AG09309 (cell line): ENCODE measurements at regions not wholly inside any gene's neighbourhood (a gene's known extent, or its start where the extent isn't known, plus 50 kb on each side); places are given as distances from the start of the nearest gene placed in this dataset.

ENCODE experiments used
- DNase-seq: peaks from one replicate; pipeline ENCODE4 v3.0.0-alpha.2; 2010; ENCODE audit warnings: low read depth
- H3K4me3 ChIP-seq: 2 replicates; pipeline ENCODE4 v1.5.1; 2011; ENCODE audit warnings: mild to moderate bottlenecking, low read depth, low read length, moderate library complexity; ENCODE audit not compliant: control insufficient read depth
- TF ChIP-seq, protein P1 (sequence below): IDR thresholded peaks from 2 replicates; pipeline ENCODE4 v1.5.1; 2011; ENCODE audit warnings: mild to moderate bottlenecking, low read depth, low read length, inconsistent platforms; ENCODE audit not compliant: insufficient read depth, control insufficient read depth; ENCODE audit errors: missing control alignments

DNA sequence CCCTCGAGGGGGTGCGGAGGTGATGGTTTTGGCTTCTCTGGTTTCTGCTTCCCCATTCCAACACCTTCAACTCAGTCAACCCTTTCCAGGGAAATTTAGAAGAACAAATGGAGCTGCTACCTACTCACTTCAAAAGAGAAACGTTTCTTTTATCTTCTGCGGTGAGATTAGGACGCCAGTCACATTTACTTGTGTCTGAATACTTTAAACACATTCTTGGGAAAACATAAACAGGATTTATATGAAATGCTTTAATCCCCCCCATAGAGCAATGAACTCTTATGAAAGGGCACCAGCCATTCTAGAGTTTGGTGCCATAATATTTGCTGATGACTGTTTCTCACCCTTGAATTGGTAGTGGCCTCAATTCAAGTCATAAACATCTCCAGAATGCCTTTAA is 253.2 kb upstream of the APCDD1 start:
- H3K4me3 ChIP-seq = no peak overlapping the region
- DNase-seq = no peak
- TF ChIP-seq, protein P1, sequence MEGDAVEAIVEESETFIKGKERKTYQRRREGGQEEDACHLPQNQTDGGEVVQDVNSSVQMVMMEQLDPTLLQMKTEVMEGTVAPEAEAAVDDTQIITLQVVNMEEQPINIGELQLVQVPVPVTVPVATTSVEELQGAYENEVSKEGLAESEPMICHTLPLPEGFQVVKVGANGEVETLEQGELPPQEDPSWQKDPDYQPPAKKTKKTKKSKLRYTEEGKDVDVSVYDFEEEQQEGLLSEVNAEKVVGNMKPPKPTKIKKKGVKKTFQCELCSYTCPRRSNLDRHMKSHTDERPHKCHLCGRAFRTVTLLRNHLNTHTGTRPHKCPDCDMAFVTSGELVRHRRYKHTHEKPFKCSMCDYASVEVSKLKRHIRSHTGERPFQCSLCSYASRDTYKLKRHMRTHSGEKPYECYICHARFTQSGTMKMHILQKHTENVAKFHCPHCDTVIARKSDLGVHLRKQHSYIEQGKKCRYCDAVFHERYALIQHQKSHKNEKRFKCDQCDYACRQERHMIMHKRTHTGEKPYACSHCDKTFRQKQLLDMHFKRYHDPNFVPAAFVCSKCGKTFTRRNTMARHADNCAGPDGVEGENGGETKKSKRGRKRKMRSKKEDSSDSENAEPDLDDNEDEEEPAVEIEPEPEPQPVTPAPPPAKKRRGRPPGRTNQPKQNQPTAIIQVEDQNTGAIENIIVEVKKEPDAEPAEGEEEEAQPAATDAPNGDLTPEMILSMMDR = no peak

DNA sequence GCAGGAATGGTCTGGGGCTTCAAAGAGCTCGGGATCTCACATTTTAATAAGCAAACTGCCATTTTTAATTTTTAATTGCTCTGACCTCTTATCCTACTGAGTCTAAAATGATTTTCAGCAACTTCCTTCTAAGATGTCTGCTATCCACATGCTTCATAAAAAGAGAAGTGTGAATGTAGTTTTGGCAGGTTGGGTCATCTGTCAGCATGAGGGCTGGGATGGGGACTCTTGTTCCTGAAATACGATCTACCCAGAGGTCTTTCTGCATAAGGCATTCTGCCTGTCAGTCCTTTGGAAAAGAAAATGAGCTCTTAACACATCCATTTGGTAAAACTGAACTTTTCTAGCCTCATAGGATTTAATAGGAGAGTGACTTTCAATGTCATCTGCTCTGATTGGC is 252.8 kb upstream of the APCDD1 start:
- TF ChIP-seq, protein P1 = no peak
- no peak for DNase-seq
- no peak overlapping the region for H3K4me3 ChIP-seq

DNA sequence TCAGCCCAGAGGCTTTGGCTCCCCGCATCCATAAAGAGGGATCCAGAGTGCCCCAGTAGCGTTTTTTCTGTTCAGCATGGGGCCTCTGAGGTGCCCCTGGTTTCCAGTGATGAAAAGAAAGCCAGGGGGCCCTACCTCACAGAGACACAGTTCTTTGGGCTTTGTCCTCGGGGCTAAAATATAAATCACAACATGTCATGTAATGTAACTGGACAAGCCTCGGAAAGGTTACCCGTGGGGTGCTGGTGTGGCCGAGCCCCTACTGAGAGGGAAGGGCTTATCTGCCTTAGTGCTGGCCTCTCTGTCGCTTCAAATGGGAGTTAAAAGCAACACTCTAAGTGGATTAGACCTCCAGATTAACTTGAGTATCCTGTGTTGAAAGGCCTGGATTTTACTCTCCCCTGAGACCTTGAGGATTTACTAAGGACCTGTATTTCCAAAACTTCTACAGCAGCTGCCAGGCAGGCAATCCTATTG is 251.6 kb upstream of the APCDD1 start:
- TF ChIP-seq, protein P1 = no peak
- no peak for DNase-seq

DNA sequence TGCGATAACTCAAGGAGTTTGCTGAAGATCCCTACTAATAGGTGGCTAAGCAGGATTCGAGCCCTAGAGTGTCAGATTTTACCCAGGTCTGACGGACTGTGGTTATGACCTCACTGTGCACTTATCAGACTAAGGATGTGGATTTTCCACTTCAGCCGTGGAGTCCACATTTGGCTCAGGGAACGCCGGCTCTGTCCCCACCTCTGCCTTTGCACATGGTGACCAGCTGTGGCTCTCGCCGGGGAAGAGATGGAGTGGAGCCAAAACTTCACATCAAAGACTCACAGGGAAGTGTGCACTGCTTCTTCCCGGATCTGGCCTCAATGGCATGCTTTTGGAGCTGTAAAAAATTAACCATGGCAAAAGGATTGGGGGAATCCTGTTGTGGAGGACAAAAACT is 249.3 kb upstream of the APCDD1 start:
- no peak for DNase-seq
- TF ChIP-seq, protein P1 = no peak
- no peak overlapping the region for H3K4me3 ChIP-seq

More for the DNA sequence above, 251.6 kb upstream of the APCDD1 start:
- no peak overlapping the region for H3K4me3 ChIP-seq

DNA sequence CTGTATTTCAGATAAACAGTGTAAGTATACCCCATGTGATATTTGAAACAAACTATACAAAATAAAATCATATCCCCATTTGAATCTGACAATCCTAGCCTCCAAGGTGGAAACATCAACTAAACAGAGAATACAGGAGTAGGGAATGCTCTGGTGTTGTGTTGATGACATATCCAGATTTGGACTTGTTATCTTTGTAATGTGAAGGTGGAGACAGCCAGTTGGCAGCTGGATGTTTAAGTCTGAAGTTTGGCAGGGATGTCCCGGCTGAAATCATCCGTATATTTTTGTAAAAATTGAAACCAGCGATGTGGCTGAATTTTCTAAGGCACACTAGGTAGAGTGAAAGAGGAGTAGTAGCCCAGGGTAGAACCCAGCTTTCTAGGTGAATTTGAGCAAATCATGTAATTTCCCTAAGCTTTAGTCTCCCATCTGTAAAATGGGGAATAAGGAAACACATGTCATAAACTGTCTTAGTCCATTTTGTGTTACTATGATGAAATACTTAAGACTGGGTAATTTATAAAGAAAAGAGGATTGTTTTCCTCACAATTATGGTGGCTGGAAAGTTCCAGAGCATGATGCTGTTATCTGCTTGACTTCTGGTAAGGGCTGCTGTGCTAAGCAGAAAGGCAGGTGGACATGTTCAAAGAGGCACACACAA is 246.6 kb upstream of the APCDD1 start:
- DNase-seq = no peak
- TF ChIP-seq, protein P1 = no peak
- no peak overlapping the region for H3K4me3 ChIP-seq

DNA sequence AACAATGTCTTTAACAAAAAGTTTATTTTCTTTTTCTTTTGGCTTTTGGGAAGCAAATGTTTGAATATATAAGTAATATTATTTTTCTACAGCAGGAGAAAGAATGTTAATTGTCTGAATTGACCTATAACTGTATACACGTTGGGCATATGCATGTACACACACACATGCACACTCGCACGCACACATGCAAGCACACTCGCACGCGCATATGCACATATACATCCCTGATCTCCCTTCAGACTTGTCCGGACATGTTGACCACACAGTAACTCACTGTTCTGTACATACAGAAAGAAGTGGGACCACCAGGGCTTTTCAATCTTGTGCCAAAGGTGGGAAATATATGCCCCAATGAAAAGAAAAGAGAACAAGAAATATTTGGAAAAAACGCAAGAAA is 245.1 kb upstream of the APCDD1 start:
- H3K4me3 ChIP-seq = no peak overlapping the region
- TF ChIP-seq, protein P1 = no peak
- no peak for DNase-seq
